Neuronal stem cell (in vitro differentiated cells): ENCODE measurements at regions not wholly inside any gene's neighbourhood (a gene's known extent, or its start where the extent isn't known, plus 50 kb on each side); places are given as distances from the start of the nearest gene placed in this dataset.

ENCODE experiments used
- DNase-seq: peaks from one replicate; pipeline ENCODE4 v3.0.0-alpha.2; 2013; ENCODE audit warnings: low spot score
- H2AFZ ChIP-seq: one replicate; pipeline ENCODE4 v1.6.1; 2013; ENCODE audit warnings: mild to moderate bottlenecking, low read length, inconsistent platforms
- H2AK5ac ChIP-seq: 2 replicates; pipeline ENCODE4 v1.6.1; 2013; ENCODE audit warnings: low read depth, mild to moderate bottlenecking, inconsistent platforms, low read length, moderate library complexity, mixed read lengths
- H2BK120ac ChIP-seq: 2 replicates; pipeline ENCODE4 v1.6.1; 2013; ENCODE audit warnings: low read depth, mild to moderate bottlenecking, inconsistent platforms, low read length, moderate library complexity, mixed read lengths
- H2BK12ac ChIP-seq: one replicate; pipeline ENCODE4 v1.6.1; 2013; ENCODE audit warnings: low read length, inconsistent platforms
- H2BK15ac ChIP-seq: 2 replicates; pipeline ENCODE4 v1.6.1; 2013; ENCODE audit warnings: mild to moderate bottlenecking, low read length, inconsistent platforms, mixed read lengths
- H2BK5ac ChIP-seq: one replicate; pipeline ENCODE4 v1.6.1; 2013; ENCODE audit warnings: inconsistent platforms, mild to moderate bottlenecking, low read length, moderate library complexity
- H3K14ac ChIP-seq: one replicate; pipeline ENCODE4 v1.6.1; 2013; ENCODE audit warnings: low read length, inconsistent platforms
- H3K18ac ChIP-seq: 2 replicates; pipeline ENCODE4 v1.6.1; 2013; ENCODE audit warnings: low read length, inconsistent platforms
- H3K23ac ChIP-seq: 2 replicates; pipeline ENCODE4 v1.6.1; 2013; ENCODE audit warnings: low read depth, mild to moderate bottlenecking, mixed read lengths, low read length, inconsistent platforms; ENCODE audit not compliant: poor library complexity
- H3K27ac ChIP-seq: replicated peaks from 3 replicates; pipeline ENCODE4 v1.5.1; 2013; ENCODE audit warnings: low read length, inconsistent platforms
- H3K27me3 ChIP-seq, 3 experiments: 2 replicates each; pipeline ENCODE4 v1.6.1; 2013; ENCODE audit warnings: low read length in 3 of 3, mild to moderate bottlenecking in 2 of 3, inconsistent platforms in 1 of 3, low read depth in 1 of 3, mixed read lengths in 1 of 3, moderate library complexity in 1 of 3; ENCODE audit not compliant: control insufficient read depth in 3 of 3, insufficient read depth in 3 of 3
- H3K36me3 ChIP-seq, 2 donors: replicated peaks in 1 of 2; 2 replicates each; pipeline ENCODE4 v1.6.1; 2013; ENCODE audit warnings: low read length in 2 of 2; ENCODE audit not compliant: control insufficient read depth in 2 of 2, insufficient read depth in 2 of 2
- H3K4ac ChIP-seq: 2 replicates; pipeline ENCODE4 v1.6.1; 2013; ENCODE audit warnings: inconsistent platforms, mild to moderate bottlenecking, low read length, moderate library complexity
- H3K4me1 ChIP-seq, 2 donors: 1 replicate in 1 of 2; 2 replicates in 1 of 2; pipeline ENCODE4 v1.6.1; 2013; ENCODE audit warnings: low read length in 2 of 2, low read depth in 1 of 2; ENCODE audit not compliant: control insufficient read depth in 2 of 2, insufficient read depth in 1 of 2
- H3K4me2 ChIP-seq: one replicate; pipeline ENCODE4 v1.6.1; 2013; ENCODE audit warnings: mild to moderate bottlenecking, low read length, inconsistent platforms; ENCODE audit not compliant: insufficient read depth, poor library complexity, severe bottlenecking
- H3K4me3 ChIP-seq, 2 donors: 2 replicates each; pipeline ENCODE4 v1.5.1; 2013; ENCODE audit warnings: low read length in 2 of 2, mild to moderate bottlenecking in 2 of 2, inconsistent platforms in 1 of 2, moderate library complexity in 1 of 2
- H3K79me1 ChIP-seq: one replicate; pipeline ENCODE4 v1.6.1; 2013; ENCODE audit warnings: low read depth, mild to moderate bottlenecking, inconsistent platforms, low read length, moderate library complexity
- H3K9ac ChIP-seq: one replicate; pipeline ENCODE4 v1.6.1; 2013; ENCODE audit warnings: mild to moderate bottlenecking, low read depth, low read length, inconsistent platforms; ENCODE audit not compliant: poor library complexity
- H3K9me3 ChIP-seq, 2 donors: replicated peaks in 1 of 2; 2 replicates each; pipeline versions ENCODE3 to v1.6.1; 2013; ENCODE audit warnings: low read length in 2 of 2, mild to moderate bottlenecking in 2 of 2, inconsistent platforms in 1 of 2, low read depth in 1 of 2, mixed read lengths in 1 of 2, moderate library complexity in 1 of 2; ENCODE audit not compliant: control insufficient read depth in 2 of 2, insufficient read depth in 1 of 2
- H4K8ac ChIP-seq: one replicate; pipeline ENCODE4 v1.6.1; 2013; ENCODE audit warnings: low read depth, mild to moderate bottlenecking, inconsistent platforms, low read length, moderate library complexity
- H4K91ac ChIP-seq: one replicate; pipeline ENCODE4 v1.6.1; 2013; ENCODE audit warnings: low read length, low read depth, mild to moderate bottlenecking, inconsistent platforms; ENCODE audit not compliant: poor library complexity
- WGBS, 2 donors: extraction: QIAGEN DNeasy Blood & Tissue Kit; methylation state at CpG; one replicate each; pipeline ENCODE4 v1.1.7; 2013; ENCODE audit warnings: missing lambda C conversion rate in 2 of 2, mixed read lengths in 1 of 2; ENCODE audit not compliant: insufficient read length in 2 of 2, insufficient replicate concordance in 1 of 2; ENCODE audit errors: extremely low coverage in 2 of 2; 5-methylcytosine and 5-hydroxymethylcytosine counted together

GRCh38 chr12:14186193-14186502, 179.3 kb upstream of the ATF7IP start:
- Histone ChIP-seq H2BK5ac (no peak overlapping the region), H3K36me3 (no peaks in the 10 kb centered on the region), H2BK15ac (no peak overlapping the region), H2BK12ac (no peak overlapping the region), H4K8ac (no peak overlapping the region), H3K14ac (no peak overlapping the region), H3K18ac (no peak overlapping the region), H3K9me3 (no peaks in the 10 kb centered on the region), H3K27me3 (no peaks in the 10 kb centered on the region), H3K23ac (no peak overlapping the region), H3K9ac (no peak overlapping the region), H3K79me1 (no peaks in the 10 kb centered on the region), H3K4ac (no peak overlapping the region), H3K4me1 (no peaks in the 10 kb centered on the region), H3K27ac (no peak overlapping the region), H3K4me2 (no peak overlapping the region), H2BK120ac (no peak overlapping the region), H2AFZ (no peak overlapping the region), H3K4me3 (no peak overlapping the region), H2AK5ac (no peak overlapping the region), H4K91ac (no peak overlapping the region)
- WGBS, 2 donors: no CpG with 5 or more reads among the region's 2 CpGs
- no peak for DNase-seq

GRCh38 chr12:14187002-14187401, 178.5 kb upstream of the ATF7IP start:
- DNase-seq: no peak
- no CpG with 5 or more reads among the region's 5 CpGs for WGBS, 2 donors
- H3K9me3 ChIP-seq: no peaks in the 10 kb centered on the region

DNA sequence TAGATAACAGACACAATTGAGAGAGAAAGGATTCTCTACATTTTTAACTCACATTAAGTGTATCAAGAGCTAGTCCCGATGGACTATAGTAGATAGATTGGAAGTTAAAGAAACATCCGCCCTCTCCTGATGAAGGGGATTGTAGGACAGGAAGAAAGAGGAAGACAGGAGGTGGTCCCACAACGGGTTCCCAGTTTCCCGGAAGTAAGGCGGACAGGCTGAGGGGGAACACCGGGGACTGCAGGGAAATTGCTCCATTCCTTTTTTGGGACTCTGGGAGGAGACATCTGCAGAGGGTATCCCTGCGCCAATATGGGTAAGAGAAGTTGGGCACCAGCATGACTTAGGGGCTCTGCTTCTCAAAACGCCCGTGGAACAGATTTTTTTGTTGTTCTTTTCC, 177.5 kb upstream of the ATF7IP start:
- WGBS, 2 donors: no CpG with 5 or more reads among the region's 9 CpGs
- no peak overlapping the region for H2BK5ac ChIP-seq
- H3K79me1 ChIP-seq: no peaks in the 10 kb centered on the region
- no peak overlapping the region for H3K27ac ChIP-seq
- H4K91ac ChIP-seq: no peak overlapping the region
- H3K4me3 ChIP-seq: no peak overlapping the region
- no peak overlapping the region for H3K4ac ChIP-seq
- no peaks in the 10 kb centered on the region for H3K4me1 ChIP-seq
- H3K27me3 ChIP-seq: no peaks in the 10 kb centered on the region
- H3K4me2 ChIP-seq: no peak overlapping the region
- H2AK5ac ChIP-seq: no peak overlapping the region
- no peak overlapping the region for H2BK15ac ChIP-seq
- no peak overlapping the region for H4K8ac ChIP-seq
- H2BK12ac ChIP-seq: no peak overlapping the region
- no peak overlapping the region for H3K18ac ChIP-seq
- no peak overlapping the region for H3K14ac ChIP-seq
- no peaks in the 10 kb centered on the region for H3K9me3 ChIP-seq
- H3K36me3 ChIP-seq: no peaks in the 10 kb centered on the region
- H3K9ac ChIP-seq: no peak overlapping the region
- no peak for DNase-seq
- no peak overlapping the region for H2BK120ac ChIP-seq
- H2AFZ ChIP-seq: no peak overlapping the region
- H3K23ac ChIP-seq: no peak overlapping the region

More at GRCh38 chr12:14187002-14187401, 178.5 kb upstream of the ATF7IP start:
- H3K4me1 ChIP-seq: no peaks in the 10 kb centered on the region
- no peak overlapping the region for H2BK5ac ChIP-seq
- H2AK5ac ChIP-seq: no peak overlapping the region
- no peaks in the 10 kb centered on the region for H3K27me3 ChIP-seq
- no peak overlapping the region for H2BK120ac ChIP-seq
- no peak overlapping the region for H3K4ac ChIP-seq
- H3K18ac ChIP-seq: no peak overlapping the region
- no peak overlapping the region for H4K91ac ChIP-seq
- no peak overlapping the region for H2BK15ac ChIP-seq
- H2AFZ ChIP-seq: no peak overlapping the region
- no peak overlapping the region for H2BK12ac ChIP-seq
- H3K27ac ChIP-seq: no peak overlapping the region
- no peaks in the 10 kb centered on the region for H3K79me1 ChIP-seq
- H3K9ac ChIP-seq: no peak overlapping the region
- H3K4me3 ChIP-seq: no peak overlapping the region
- H3K23ac ChIP-seq: no peak overlapping the region
- no peak overlapping the region for H3K14ac ChIP-seq
- H4K8ac ChIP-seq: no peak overlapping the region
- no peaks in the 10 kb centered on the region for H3K36me3 ChIP-seq
- no peak overlapping the region for H3K4me2 ChIP-seq

- H3K4me3 ChIP-seq: no peak overlapping the region
- H2AFZ ChIP-seq: no peak overlapping the region
- no peak overlapping the region for H3K4ac ChIP-seq
- H3K79me1 ChIP-seq: no peaks in the 10 kb centered on the region
- no peak overlapping the region for H3K14ac ChIP-seq
- H3K18ac ChIP-seq: no peak overlapping the region
- H3K36me3 ChIP-seq: no peaks in the 10 kb centered on the region
- no peak overlapping the region for H3K23ac ChIP-seq
- no peak overlapping the region for H3K9ac ChIP-seq
- no peak overlapping the region for H2BK120ac ChIP-seq
- no peak for DNase-seq
- no peak overlapping the region for H2BK12ac ChIP-seq
- no peak overlapping the region for H4K8ac ChIP-seq
- no CpG with 5 or more reads among the region's 2 CpGs for WGBS, 2 donors
- H3K4me2 ChIP-seq: no peak overlapping the region
- no peak overlapping the region for H2BK5ac ChIP-seq
- H3K27me3 ChIP-seq: no peaks in the 10 kb centered on the region
- H3K4me1 ChIP-seq: peaks cover 0 to 1% of the 10 kb centered on the region in 2 donors
- H2AK5ac ChIP-seq: no peak overlapping the region
- no peak overlapping the region for H2BK15ac ChIP-seq
- H4K91ac ChIP-seq: no peak overlapping the region
- no peak overlapping the region for H3K27ac ChIP-seq
- H3K9me3 ChIP-seq: no peaks in the 10 kb centered on the region
Observed at GRCh38 chr12:14188744-14189143, 176.7 kb upstream of the ATF7IP start.
